Mononuclear cell (primary cell): ENCODE measurements at regions not wholly inside any gene's neighbourhood (a gene's known extent, or its start where the extent isn't known, plus 50 kb on each side); places are given as distances from the start of the nearest gene placed in this dataset.

Source experiments
- H3K27me3 ChIP-seq: 2 replicates; pipeline ENCODE4 v1.6.0; 2011; ENCODE audit warnings: low read length, control low read depth; ENCODE audit not compliant: insufficient read depth
- H3K4me1 ChIP-seq: 2 replicates; pipeline ENCODE4 v1.5.1; 2011; ENCODE audit warnings: mild to moderate bottlenecking, low read length, control low read depth; ENCODE audit not compliant: insufficient read depth
- H3K4me3 ChIP-seq: 2 replicates; pipeline ENCODE4 v1.5.1; 2011; ENCODE audit warnings: mild to moderate bottlenecking, low read length, moderate library complexity
- H3K9me3 ChIP-seq: 2 replicates; pipeline ENCODE4 v1.5.1; 2011; ENCODE audit warnings: low read depth, mild to moderate bottlenecking, control low read depth, low read length

DNA sequence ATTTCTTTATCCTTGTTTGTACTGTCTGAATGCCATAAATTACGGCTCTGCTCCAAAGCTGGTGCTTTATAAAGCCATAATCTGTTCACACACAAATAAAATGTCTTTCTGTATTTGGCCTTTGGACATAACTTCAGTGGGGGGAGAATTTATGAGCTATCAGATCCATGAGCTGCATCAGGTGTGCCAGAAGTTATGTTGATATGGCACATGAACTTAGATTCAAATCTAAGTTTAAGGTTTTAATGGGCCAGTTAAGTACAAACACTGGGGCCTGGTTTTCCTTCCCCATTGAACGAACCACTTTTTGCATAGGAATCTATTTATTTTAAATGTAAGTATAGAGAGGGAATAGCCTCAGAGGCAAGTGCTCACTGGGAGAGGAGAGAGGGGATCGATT lies 239.9 kb downstream of the NFKBIZ start:
- no peak overlapping the region for H3K4me3 ChIP-seq
- H3K9me3 ChIP-seq = no peaks in the 10 kb centered on the region
- H3K27me3 ChIP-seq = no peaks in the 10 kb centered on the region
- no peaks in the 10 kb centered on the region for H3K4me1 ChIP-seq

DNA sequence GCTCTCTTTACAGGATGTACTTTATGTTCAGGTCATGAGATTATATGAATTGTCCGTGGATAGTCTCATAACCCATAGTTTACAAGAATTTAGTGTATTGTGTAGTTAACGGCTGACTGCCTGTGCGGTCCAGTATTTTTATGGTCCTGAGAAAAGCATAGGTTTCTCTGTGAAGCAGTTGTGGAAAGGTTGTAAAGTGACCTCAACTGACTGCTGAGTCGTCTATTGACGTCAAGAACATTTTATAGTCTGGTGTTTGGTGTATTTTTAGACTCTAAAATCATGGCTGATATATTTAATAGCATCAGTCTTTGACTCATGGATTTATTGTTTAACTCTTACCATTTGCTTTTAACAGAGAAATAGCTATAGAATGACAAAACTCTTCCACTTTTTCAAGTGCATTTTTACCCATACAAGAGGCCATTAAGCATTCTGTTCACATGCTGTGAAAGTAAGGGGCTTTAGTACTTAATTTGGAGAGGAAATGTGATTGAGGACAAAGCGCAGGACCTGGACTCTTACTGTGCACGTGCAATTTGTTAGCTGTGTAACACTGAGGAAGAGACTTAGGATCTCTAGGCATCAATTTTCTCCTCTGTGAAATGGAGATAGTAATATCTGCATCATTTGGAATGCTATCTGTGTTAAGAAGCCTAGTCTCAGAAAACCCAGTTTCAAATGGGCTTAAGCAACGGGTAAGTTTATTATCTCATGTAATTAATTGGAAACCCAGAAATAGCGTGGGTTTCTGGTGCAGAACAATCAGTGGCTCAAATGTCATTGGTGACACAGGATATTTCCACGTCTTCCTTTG lies 240.8 kb downstream of the NFKBIZ start:
- H3K27me3 ChIP-seq = no peaks in the 10 kb centered on the region
- H3K9me3 ChIP-seq = no peaks in the 10 kb centered on the region
- H3K4me3 ChIP-seq = no peak overlapping the region
- H3K4me1 ChIP-seq = no peaks in the 10 kb centered on the region

DNA sequence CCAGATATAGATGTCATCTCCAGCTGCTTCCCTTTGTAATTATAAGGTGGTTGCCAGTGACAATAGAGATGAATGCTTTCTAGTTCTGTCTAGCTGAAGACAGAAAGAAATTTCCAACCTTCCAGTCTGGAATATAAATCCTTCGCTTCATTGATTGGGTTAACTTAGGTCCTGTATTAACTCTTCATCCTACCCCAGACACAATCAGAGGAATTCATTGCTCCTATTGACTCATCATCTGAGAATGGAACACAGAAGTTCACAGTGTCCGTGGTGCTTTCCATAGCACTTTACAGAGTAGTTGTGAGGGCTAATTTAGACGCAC lies 241.4 kb downstream of the NFKBIZ start:
- no peaks in the 10 kb centered on the region for H3K9me3 ChIP-seq
- no peak overlapping the region for H3K4me3 ChIP-seq
- H3K4me1 ChIP-seq = no peaks in the 10 kb centered on the region
- H3K27me3 ChIP-seq = no peaks in the 10 kb centered on the region

DNA sequence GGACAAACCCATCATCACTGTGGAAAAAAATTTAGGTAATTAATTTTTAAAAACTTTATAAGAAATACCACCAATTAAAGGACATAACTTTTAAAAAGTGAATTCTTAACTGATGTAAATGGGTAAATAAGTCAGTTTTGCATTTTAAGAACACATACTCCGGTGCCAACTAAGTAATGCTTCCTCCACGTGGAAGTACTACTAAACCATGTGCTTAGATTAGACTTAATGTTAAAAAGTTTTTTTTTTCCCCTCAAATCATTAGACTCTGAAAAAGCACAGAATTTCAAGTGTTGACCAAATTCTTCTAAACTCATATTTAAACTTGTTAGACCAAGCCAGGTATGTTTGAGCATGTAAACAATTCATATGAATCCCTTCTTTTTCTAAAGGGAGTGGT lies 242.0 kb downstream of the NFKBIZ start:
- no peaks in the 10 kb centered on the region for H3K9me3 ChIP-seq
- H3K4me1 ChIP-seq = no peaks in the 10 kb centered on the region
- H3K4me3 ChIP-seq = no peak overlapping the region
- no peaks in the 10 kb centered on the region for H3K27me3 ChIP-seq

DNA sequence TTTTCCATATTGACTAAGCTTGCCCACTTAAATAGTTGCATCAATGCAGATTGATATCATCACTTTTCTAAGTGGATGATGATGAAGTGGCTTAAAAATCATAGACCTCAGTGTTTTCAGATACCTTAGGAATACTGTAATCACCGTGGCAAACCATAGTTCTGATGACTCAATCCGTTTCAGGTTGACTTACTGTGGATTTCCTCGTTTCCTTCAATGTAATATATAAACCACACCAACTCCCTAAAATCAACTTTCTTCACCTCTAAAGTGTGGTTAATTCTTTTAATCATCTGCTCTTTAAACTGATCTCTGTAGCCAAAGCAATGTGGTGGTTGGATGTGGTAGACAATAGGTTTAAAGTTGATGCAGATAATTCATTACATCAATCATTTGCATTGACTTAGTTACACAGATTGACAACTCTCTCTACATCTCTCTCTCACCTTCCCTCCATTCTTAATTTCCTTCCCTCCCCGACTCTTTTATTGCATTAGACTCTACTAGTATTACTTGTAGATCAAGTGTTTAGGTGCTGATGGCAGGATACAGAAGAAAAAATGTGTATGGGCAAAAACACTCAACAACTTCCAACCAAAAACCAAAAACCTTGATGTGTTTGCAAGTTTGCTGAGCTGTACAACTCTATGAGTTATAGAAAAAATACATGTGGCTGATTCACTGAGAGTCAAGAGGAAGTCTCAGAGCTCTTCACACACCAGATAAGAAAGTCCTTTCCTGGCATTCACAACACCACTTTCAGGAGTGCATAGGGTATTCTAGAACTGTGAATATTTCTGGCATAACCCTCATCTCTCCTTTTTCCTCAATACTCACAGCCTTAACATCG lies 243.5 kb downstream of the NFKBIZ start:
- H3K4me1 ChIP-seq = no peaks in the 10 kb centered on the region
- H3K27me3 ChIP-seq = no peaks in the 10 kb centered on the region
- H3K9me3 ChIP-seq = no peaks in the 10 kb centered on the region
- H3K4me3 ChIP-seq = no peak overlapping the region

DNA sequence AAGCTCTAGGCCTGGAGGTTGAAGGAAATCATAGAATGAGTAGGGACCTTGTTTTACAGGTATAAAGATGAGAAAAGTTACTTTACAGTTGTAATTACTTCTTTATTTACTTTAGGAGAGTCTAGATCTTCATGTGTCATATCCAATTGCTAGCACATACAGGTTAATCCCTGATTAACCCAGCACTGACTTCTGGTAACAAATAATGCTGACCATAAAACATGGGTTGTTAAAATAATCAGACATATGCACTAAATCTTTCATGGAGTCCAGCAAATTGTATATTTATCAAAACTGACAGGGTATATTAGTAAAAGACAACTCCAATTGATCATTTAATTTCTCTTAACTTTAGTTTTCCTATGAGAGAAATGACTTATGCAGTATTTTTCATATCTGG lies 245.2 kb downstream of the NFKBIZ start:
- Histone ChIP-seq H3K27me3 (no peaks in the 10 kb centered on the region), H3K4me1 (no peaks in the 10 kb centered on the region), H3K9me3 (no peaks in the 10 kb centered on the region), H3K4me3 (no peak overlapping the region)

DNA sequence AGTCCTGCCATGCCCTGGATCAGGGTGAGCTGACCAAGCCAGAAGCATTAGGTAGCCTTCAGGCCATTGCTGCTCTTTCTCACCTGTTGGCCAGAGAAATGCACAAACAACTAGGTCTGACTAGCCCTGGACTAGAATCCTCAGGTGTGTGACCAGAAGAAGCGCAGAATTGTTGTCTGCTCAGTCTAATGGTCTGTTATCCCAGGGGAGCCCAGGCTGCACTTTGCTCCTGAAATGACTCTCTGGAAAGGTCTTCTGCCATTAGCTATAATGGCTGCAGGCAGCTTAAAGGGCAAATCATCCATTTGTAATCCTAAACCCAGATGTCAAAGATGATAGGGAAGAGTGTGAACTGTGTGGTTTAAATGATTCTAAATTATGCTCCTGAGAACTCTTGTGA lies 246.1 kb downstream of the NFKBIZ start:
- Histone ChIP-seq H3K4me3 (no peak overlapping the region), H3K4me1 (no peaks in the 10 kb centered on the region), H3K9me3 (no peaks in the 10 kb centered on the region), H3K27me3 (no peaks in the 10 kb centered on the region)

DNA sequence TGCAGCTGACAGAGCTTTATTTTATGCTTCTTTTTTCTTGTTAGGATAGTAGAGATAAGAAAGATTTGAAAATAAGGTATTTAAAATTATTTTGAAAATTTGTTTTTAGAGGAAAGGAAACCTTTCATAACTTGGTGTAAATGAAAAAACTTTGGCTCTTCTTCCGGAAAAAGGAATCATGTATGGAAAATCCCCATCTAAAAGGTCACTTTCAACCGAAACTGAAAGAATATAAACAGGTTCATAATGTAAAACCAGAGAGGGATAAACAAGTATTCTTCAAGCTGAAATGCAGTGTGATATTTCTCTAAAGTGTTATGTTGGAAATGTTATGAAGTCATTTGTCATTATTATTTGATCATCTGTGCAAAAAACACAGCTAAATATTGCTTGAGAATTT lies 246.8 kb downstream of the NFKBIZ start:
- Histone ChIP-seq H3K4me3 (no peak overlapping the region), H3K27me3 (no peaks in the 10 kb centered on the region), H3K9me3 (no peaks in the 10 kb centered on the region), H3K4me1 (no peaks in the 10 kb centered on the region)

DNA sequence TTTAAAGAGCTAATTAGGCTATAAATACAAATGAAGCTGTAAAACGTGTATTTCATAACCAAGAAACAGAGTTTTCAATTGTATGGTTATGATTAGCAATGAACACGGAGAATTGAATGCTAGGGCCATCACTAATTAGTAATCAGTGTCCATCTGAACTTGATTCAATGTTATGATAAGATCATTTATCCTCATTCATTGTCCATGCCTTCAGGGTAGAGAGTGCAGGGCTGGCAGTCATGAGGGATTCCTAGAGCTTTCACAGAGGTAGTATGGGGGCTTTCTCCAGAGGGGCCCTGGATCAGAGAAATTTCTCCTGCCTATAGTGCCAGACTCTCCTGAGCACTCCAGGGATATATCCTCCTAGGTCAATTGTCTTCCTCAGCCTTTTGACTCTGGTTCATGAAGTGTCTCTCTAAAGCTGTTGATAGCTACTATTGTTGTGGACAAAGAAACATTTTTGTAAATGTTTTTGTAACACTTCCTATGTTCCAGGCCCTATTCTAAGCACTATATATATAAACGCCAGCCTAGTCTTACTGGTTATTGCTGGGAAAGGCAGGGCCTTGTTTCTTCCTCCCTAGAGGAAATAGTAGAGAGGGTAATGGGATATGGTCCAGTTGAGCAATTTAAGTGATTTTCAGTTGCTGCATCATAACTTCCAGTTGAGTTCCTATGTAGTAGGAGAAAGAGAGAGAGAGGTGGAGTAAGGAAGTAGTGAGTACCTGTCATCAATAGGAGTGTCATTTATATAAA lies 249.0 kb downstream of the NFKBIZ start:
- Histone ChIP-seq H3K27me3 (no peaks in the 10 kb centered on the region), H3K4me3 (no peak overlapping the region), H3K4me1 (no peaks in the 10 kb centered on the region), H3K9me3 (no peaks in the 10 kb centered on the region)

DNA sequence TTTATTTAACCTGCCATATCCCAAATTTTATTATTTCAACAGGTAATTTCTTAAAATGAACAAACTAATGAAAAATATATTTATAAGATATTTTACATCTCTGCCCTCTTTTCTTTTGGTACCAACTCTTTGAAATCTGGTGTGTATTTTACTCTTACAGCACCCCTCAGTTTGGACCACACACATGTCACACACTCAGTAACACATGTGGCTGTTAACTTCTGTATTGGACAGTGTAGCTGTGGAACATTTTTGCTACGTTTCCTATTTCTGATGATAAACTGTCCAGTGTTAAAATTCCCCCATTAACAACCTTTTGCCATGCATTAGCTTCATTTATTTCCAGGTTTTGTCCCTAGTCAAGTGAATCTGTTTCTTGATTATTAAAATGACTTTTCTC lies 250.6 kb downstream of the NFKBIZ start:
- Histone ChIP-seq H3K4me1 (no peaks in the 10 kb centered on the region), H3K4me3 (no peak overlapping the region), H3K27me3 (no peaks in the 10 kb centered on the region), H3K9me3 (no peaks in the 10 kb centered on the region)

DNA sequence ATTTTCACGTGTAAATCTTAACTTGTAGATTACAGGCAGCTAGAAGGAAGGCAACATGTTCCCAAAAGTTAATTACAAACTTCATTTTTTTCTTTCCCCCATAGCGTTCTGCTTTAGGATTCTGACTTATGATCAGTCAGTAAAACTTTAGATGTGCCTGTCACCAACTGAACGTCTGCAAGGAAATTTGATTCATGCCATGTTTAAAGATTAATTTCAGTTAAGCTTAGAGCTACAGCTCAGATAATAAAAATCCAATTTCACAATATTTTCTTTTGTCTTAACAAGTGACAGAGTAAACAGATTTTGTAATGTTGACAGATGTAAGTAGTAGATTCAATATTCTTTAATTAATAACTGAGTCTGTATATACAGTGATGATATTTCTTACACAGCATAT lies 253.1 kb downstream of the NFKBIZ start:
- peaks cover 2% of the 10 kb centered on the region for H3K9me3 ChIP-seq
- H3K27me3 ChIP-seq = no peaks in the 10 kb centered on the region
- no peaks in the 10 kb centered on the region for H3K4me1 ChIP-seq
- no peak overlapping the region for H3K4me3 ChIP-seq

DNA sequence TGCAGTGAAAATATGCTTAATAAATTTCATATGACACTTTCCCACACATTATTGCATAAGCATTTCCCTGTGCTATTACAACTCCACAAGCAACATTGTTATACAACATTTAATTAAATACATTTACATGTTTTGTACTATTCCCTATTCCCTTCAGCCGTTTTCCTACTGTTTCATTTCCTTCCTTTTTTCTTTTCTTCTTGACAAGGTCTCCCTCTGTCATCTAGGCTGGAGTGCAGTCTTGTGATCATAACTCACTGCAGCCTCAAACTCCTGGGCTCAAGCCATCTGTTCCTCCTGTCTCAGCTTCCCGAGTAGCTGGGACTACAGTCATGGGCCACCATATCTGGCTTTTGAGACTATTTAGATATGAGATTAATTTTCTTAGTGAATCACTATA lies 254.7 kb downstream of the NFKBIZ start:
- H3K4me3 ChIP-seq = no peak overlapping the region
- no peaks in the 10 kb centered on the region for H3K4me1 ChIP-seq
- peaks cover 9% of the 10 kb centered on the region for H3K9me3 ChIP-seq
- no peaks in the 10 kb centered on the region for H3K27me3 ChIP-seq

DNA sequence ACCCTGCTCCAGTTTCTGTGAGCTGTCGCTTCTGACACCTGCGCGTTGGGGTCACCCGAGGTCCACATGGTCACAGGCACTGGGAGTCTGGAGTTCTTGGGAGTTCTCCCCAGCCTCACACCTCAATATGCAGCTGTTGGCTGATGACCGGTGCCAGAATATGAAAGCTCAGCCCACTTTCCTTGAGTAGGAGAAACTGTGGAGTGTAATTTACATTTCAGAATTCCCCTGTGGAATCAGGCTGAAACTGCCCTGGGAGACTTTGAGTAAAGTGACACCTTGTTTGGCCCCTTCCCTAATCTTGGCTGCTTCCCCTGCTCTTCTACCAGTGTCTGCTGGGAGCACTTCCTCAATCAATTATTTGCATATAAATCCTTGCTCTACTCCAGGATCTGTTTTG lies 255.9 kb downstream of the NFKBIZ start:
- no peaks in the 10 kb centered on the region for H3K27me3 ChIP-seq
- no peaks in the 10 kb centered on the region for H3K4me1 ChIP-seq
- H3K9me3 ChIP-seq = peaks cover 9% of the 10 kb centered on the region

DNA sequence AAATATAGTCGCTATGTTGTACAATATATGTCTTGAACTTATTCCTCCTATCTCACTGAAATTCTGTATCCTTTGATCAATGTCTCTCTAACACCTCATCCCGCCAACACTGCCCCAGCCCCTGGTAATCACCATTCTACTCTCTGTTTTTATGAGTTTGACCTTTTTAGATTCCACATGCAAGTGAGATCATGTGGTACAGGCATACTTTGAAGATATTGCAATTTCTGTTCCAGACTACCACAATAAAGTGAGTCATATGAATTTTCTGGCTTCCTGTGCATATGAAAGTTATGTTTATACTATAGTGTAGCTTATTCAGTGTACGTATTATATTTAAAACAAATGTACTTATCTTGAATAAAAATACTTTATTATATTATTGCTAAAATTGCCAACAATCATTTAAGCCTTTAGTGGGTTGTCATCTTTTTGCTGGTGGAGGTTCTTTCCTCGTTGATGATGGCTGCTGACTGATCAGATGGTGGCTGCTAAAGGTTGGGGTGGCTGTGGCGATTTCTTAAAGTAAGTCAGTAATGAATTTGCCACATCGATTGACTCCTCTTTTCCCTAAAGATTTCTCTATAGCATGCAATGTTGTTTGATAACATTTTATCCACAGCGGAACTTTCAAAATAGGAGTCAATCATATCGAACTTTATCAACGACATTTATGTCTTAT lies 257.2 kb downstream of the NFKBIZ start:
- no peaks in the 10 kb centered on the region for H3K4me1 ChIP-seq
- H3K27me3 ChIP-seq = no peaks in the 10 kb centered on the region
- no peak overlapping the region for H3K4me3 ChIP-seq
- H3K9me3 ChIP-seq = peaks cover 9% of the 10 kb centered on the region

More for the DNA sequence above, 255.9 kb downstream of the NFKBIZ start:
- no peak overlapping the region for H3K4me3 ChIP-seq
